AG08396 (cell line): ENCODE measurements at regions not wholly inside any gene's neighbourhood (a gene's known extent, or its start where the extent isn't known, plus 50 kb on each side); places are given as distances from the start of the nearest gene placed in this dataset.

Experiments used
- DNase-seq: peaks from one replicate; pipeline ENCODE4 v3.0.0; 2012; ENCODE audit warnings: low spot score, mixed read lengths

DNA sequence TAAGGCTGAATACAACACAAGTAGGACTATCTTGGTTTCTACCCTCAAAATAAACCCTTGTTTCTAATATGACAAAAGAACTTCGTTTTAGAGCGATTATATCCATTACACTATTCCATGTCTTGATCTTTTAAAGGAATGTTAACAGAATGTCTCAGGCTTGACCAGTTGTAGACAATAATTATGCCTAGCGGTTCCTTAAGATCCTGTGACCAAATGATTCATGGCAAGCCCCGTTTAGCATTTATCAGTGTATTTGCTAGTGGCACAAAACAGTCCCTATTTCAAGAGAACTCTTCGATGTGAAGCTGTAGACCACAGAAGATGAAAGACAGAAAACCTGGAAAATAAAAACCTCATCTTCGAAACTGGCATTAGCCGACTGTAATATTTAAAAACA lies 200.9 kb upstream of the SOX9 start:
- DNase-seq, result no peak

DNA sequence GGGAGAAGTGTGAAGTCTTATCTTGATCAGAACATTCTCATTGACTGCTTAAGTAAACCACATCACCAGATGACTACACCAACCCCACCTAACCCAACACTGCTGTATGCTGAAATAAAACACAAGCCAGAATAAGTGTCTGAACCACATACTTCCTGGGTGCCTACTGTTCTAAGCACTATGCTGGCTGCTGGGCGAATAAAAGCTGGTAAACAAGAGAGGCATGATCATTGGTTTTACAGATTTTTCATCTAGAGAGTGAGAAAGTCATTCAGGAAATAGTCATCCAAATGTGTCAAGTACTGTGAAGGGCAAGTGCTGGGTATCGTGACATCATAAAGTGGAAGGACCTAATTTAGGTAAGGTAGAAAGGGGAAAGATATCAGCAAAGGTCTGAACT lies 199.0 kb upstream of the SOX9 start:
- no peak for DNase-seq

DNA sequence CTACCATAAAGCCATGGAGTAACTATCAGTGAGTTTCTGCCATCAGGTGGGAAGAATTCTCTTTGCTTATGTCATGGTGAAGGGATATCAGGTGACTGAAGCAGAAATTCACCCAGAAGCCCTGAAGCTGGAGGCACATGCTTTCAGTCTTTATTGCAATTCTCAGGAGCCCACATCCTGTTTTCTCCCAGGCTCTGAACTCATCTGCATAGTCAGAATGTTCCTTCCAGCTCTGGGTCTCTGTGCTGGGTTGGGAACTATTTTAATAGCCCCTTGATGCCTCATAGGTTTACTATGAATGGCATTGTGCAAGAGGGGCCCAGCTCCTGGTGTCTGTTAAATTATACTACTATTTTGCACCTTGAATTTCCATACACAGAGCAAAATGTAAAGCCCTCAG lies 198.4 kb upstream of the SOX9 start:
- DNase-seq, result peak; percentile 36

DNA sequence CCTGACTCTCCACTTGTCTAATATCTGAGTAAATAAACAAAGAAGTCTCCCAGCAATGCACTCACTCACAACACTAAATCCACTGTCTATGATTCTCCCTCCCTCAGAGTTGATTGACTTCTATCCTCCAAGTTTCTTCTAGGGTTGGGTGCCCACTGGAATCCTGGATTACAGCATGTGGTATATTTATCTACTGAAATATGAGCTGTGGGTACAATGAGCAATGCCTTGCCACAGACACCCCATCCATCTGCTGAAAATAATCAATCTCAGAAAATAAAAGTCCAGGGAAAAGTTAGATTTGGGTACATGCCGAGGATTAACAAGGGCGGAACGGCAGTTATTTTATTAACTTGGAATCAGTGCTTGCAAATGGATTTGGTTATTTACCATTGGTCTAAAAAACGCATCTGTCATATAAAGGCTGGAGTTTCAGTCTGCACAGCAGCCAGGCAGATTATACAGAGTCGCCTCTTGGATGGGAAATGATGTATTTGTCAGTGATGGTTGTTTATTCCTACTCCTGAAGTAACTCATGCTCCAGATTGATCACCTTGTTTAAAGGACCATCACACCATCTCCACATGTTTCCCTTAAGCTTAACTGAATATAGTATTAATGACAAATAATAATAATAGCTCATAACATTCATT lies 193.9 kb upstream of the SOX9 start:
- no peak for DNase-seq

DNA sequence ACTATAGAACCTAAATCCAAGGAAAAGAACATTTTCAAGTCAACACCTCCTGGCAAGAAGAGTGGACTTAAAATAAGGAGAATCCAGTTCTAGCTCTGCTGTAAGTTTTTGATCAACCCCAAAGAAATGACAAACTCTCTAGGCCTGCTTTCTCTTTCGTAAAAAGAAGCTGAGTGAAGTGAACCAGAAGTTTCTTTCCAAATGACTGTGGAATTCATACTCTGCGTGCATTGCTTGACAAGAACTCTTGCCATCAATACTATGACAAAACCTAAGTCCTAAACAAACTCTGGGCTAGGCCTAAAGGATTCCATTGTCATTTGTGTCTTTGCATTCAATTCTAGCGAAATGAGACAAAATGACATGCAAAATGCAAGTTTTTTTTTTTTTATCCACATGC lies 187.5 kb upstream of the SOX9 start:
- no peak for DNase-seq

DNA sequence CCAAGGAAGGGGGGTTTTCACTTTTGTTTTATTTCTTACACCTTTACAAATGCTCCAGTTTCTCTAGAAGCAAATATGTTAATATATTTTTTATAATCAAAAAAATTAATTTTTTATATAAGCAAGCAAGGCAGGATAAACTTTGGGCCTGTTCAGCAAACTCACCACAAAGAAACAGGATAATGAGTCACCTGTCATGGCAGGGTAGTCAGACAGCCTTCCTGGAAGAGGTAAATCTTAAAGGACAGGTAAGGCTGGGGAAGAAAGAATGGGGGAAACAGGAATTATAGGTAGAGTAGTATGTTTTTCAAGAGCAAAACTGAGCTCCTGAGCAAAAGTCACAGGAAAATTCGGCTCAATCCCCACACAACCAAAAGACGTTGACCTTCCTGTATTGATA lies 186.3 kb upstream of the SOX9 start:
- DNase-seq, result no peak

DNA sequence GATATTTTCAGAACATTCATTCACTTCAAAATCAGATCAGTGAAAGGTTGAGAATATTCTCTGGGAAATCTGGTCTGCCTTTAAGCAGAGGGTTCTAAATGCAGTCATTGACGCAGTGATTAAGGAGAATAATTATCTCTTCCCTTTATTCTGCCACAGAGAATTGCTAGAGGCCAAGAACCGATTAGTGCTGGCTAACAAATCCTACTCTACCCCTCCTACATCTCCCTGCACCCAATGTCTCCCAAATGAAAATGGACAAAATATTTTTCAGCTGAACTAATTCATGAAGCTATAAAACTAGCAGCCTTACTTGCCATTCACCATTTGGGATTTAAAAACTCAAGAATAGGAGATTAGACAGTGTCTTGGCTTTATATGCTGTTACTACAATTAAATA lies 185.5 kb upstream of the SOX9 start:
- no peak for DNase-seq

DNA sequence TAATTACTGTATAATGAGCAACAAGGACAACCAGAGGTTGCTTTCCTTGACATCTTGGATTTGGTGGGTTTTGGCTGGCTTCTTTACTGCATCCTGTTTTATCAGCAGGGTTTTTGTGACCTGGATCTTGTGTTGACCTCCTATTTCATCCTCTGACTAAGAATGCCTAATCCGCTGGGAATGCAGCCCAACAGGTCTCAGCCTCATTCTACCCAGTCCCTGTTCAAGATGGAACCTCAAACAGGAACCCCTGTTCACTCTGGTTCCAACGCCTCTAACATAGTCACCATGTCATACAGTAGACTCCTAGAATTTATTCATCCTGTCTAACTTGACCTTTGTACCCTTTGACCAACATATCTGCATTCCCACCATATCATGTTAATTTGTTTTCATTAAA lies 183.8 kb upstream of the SOX9 start:
- no peak for DNase-seq

DNA sequence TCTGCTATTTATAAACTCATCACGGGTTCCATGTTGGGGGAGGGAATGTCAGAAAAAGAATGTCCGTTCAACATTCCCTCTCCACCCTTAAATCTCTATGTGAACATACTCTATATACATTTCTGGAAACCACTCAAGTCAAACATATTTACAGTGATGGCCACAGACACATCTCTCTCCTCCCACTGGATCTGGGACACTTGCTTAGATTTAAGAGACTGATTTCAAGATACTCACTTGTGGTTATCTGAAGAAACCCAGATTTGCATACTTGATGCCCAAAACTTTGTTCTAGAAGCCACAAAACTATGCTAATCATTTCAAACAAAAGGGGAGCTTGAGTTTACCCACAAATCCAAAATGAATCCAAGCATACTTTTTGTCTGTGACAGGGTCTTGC lies 182.9 kb upstream of the SOX9 start:
- DNase-seq, result no peak

DNA sequence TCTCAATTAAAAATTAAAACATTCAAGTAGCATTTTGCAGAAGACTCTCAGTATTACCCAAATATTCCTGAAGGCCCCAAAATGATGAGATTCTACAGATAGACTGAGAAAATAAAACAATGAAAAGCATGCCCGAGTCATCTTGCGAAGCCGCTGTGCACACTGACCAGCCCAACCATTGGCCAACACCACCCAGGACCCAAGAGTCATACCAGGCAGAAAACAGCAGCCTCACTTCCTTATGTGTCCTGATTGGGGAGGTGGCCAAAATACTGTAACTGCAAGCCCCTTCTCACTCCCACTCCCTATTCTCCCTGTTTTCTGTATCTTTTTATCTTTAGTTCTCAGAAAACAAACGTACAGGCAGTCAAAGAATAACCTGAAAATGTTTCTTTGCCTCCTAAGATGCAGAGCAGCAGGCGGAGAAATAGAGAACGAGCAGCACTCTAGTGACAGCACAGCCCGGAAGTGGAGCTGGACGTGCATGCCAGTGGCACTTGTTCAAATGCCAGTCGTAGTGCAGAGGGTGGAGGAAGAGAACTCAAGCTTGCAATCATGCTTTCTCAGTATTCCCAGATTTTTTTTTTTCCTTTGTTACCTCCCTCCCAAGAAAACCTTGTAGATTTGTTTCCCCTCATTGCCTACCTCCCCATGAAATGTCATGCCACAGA lies 182.3 kb upstream of the SOX9 start:
- no peak for DNase-seq

DNA sequence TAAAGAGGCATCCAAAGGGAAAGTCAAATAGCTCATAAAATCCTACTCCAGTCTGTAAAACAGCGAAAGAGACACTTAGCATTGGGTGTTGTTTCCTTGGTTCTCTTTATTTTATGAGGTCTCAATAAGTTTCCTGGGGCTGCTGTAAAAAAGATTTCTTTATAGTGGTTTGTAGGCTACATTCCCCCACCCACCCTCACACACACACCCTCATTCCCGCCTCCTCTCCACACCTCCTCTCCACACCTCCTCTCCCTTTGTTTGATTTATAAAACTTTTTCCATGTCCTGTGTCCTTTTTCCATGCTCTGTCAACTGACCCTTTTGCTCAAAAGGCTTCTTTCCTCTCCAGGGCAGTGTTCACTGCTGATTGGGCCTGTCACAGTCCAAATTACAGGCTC lies 178.9 kb upstream of the SOX9 start:
- DNase-seq, result no peak

DNA sequence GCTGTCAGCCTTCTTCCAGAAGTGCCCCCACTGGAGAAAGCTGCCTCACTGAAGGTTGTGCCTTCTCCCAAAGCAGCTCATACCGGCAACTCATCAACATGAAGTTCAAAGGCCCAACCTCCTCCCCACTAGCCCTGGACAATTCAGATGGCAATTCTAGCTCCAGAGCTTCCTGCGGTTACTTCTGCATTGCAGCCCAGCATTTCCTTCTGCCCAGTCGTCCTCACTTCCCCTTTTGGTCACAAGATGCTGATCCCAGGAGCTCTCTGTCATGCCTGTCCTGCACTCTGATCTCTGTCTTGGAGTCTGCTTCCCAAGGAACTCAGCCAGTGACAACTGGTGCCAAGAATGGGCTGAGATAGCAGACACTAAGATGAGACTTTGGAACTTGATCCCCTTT lies 178.2 kb upstream of the SOX9 start:
- no peak for DNase-seq

DNA sequence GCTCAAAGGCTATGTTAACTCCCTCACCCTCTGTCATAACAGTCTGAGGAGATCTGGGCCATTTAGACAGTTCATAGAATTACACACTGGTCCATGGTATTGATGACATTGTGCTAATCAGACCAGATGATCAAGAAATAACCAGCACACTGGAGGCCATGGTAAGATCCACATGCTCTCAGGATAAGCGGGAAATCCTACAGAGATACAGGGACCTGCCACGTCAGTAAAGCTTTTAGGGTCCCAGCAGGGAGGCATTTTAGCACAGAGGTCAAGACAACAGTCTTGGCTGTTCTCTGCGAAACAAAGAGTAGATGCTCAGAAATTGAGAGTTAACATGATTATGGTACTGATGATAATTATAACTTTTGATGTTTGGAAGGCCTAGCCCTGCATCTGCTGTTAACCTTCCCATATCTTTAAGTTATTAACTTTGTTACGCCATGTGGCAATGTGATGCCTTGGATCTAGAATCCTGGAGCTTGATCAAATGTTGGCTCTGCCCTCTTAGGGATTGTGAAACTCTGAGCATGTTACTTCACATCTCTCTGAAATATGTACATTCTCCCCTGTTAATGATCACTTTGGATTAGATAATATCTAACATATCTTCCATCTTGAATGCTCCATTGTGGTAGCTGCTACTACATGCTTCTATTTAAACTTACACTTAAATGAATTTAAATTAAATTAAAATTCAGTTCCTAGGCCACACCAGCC lies 172.0 kb upstream of the SOX9 start:
- no peak for DNase-seq

DNA sequence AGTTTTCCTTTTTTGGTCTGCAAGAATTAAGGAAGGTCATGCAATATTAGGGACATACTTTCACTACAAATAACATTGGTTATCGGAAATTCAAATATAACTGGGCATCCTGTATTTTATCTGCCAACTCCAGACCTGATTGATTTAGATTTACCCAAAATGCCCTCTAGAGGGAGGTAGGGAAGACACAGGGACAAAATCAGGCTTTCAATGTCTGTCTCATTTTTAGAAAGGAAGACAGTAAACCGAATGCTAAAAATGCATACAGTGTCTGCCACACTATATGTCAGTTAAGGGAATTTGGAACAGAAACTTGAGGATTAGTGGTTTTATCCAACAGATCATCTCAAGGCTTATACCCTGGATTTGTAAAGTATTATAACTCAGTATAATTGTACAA lies 161.7 kb upstream of the SOX9 start:
- no peak for DNase-seq

DNA sequence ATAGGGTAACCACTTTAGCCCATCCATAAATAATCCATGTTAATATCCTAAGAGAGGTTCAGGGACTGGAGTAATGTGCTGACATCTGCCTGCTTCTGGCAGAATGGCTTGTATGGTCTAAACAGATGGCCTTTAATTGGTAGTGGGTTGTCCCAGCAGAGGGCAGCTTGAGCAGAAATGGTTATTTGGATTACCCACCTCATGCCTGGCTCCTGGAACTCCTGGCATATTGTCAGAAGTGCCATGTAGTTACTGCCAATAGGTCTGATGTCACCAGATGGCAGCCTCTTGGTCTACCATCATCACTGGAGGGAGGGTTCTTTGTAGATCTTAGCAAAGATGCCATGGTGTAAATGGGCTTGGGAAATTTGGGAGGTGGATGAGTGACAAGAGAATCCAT lies 157.5 kb upstream of the SOX9 start:
- DNase-seq, result no peak

DNA sequence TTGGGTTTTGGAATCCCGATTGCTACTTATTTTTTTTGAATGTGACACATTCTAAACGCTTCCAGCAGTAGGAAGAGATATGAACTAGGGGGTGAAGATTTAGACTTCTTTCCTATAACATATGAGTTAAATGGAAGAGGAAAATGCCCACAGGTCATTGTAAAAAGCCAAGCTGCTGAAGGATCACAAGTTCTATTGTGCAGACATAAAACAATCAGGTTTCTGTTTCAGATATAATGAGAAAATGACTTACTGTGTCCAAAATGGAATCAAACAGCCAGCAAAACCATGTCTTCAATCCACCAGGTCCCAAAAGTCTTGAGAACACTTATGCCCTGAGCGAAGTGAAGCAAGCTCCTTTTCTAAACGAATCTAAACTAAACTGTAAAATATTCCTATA lies 157.0 kb upstream of the SOX9 start:
- no peak for DNase-seq

DNA sequence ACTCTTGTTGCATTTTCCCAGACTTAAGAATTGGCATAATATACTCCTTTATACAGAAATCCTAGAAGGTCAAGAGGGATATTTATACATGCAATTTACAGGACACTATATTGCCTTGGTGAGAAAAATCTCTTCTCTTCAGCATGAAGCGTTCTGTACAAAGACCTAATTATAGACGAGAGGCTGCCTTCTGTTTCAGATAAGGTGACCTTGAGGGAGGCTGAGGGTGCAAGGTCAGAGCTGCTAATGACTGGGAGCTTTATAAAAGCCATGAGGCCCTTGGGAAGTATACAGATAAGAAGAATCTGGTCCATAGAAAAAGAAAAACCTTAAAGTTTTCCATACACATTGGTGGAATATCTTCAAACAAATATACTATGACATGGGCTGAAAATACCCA lies 156.3 kb upstream of the SOX9 start:
- DNase-seq, result no peak

DNA sequence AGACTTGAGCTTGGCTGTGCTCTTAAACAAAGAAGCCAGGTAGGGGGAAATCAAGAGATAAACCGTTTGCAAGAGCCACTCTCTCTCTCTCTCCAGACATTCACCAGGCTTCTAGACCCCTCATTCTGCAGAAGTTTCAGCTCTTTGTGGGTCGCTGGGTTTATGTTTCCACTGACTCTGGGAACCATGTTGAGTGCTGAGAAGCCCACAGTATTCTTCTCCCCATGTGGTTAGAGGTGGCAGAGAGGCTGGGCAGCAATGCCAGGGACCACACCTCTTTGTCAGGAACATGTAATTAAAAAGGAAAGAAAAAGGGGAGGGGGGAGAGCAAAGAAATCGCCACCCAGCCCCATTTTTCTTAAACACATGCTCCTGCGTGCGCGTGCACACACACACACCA lies 154.8 kb upstream of the SOX9 start:
- no peak for DNase-seq

DNA sequence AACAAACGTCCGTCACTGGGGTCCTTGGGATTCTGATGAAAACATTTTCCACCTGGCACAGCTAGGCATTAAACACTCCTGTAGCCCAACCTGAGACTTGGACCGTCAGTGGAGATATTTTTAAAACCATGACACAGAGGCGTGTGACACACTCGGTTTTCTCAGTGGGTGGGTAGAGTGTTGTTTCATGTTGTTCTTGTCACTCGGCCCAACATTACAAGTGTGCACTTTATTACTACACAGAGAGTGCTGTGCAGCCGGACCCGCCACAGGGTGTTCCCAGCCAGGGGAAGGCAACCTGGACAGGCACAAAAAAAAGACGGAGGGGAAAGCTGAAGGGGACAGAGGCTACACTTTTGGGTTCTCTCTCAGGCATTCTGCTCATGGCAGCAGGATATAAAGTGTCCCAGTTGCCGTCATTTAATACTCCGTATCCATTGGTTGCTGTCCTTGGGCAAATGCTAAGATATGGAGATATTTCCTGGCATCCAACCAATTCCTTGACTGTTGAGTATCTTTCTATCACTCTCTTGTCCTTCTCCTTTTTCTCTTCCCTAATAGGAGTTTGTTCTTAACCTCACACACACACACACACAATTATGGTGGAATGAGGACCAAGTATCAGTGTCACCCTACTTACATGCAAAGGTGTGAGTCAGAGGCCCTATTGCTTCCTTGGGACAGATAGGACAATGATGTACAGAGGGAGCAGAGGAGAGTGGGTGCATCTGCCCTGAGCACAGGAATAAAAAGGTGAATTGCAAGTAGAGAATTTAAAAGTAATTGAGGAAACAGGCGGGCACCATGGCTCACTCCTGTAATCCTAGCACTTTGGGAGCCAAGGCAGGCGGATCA lies 154.1 kb upstream of the SOX9 start:
- no peak for DNase-seq

DNA sequence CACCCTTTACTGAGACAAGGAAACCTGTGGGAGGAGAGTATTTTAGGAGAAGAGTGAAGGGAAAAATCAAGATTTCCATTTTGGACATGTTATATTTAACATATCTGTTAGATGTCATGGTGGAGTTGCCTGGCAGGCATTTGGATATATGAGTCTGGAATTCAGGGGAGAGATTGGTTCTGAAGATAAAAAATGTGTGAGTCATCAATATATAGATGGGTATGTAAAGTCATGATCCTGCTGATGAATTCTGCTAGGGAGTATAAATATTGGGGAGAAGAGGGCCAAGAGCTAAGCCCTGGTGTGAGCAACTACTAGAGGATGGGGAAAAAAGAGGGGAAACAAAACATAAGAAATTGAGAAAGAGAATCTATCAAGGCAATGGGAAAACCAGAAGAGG lies 151.3 kb upstream of the SOX9 start:
- DNase-seq, result no peak

DNA sequence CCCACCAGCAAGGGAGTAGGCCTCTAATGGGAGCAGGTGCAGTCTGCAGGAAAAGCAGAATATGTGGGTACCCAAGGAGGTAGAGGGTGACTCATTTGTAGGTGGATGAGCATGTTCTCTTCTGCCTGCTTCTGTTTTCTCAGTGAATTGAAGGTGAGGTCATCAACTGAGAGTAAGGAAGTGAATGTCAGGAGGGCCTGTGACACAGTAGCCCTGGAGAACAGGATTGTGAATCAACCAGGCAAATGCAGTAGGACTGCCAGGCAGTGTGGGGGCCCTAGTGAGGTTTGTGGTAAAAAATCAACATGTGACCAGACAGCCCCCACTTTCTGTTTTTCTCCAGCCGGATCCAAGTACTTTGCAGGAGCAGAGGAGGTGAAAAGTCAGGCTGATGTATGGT lies 150.5 kb upstream of the SOX9 start:
- no peak for DNase-seq

DNA sequence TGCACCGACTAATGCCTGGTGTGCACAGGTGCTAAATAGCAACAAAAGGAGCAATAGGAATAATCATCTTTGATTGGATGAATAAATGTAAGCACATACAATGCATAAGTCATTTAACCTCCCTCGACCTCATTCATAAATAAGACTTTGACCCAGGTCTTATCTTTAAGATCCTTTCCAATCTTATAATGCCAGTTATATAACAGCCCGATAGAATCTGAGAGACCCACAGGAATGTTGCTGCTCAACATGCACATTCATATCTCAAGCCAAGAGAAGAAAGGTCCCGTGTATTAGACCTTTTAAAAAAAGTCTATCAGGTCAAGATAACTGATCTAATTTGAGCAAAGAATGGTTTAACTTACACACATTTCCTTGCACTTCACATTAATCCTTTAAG lies 146.8 kb upstream of the SOX9 start:
- DNase-seq, result no peak

DNA sequence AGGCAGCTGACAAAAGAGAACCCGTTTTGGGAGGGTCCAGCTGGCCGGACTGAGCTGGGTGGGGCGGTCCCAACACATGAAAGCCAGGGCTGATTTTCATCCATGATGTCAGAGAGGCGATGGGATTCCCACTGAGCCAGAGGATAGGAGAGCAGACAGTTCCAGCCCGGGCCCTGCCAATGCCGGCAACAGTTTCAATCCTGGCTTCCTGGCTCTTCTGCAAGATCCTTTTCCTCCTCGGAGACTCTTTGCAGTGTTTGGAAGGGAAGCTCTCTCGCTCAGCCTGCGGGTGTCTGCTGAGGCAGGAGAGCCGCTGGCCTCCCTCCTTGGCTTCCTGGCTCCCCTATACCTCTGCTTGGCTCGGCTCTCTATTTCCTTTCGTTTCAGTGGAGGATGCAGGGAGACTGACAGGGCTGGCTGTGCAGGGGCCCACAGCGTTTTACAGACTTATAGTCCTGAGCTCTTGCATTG lies 145.5 kb upstream of the SOX9 start:
- DNase-seq, result peak; percentile 68
